IMR-90 (cell line): ENCODE measurements at regions not wholly inside any gene's neighbourhood (a gene's known extent, or its start where the extent isn't known, plus 50 kb on each side); places are given as distances from the start of the nearest gene placed in this dataset.

Source experiments
- ATAC-seq: fragments of 200-7000 bp; cut with Tn5 transposase; 2 replicates; pipeline ENCODE4 v1.9.1; 2020; ENCODE audit warnings: low read depth, mild to moderate bottlenecking, moderate library complexity
- BruUV-seq: library from RNA; stranded (reverse); fragments of 400-500 nt; replicated peaks from 2 replicates; lab custom pipeline; 2021; lab: Mats Ljungman, UMichigan
- CTCF ChIA-PET: fragments of 300-600 bp; formaldehyde crosslinking; extraction: SDS; loops from one replicate; lab custom pipeline; 2021; ENCODE audit warnings: antibody characterized with exemption; lab: Yijun Ruan, JAX
- POLR2A ChIA-PET: fragments of 300-600 bp; sonication (Branson Sonifier 250); formaldehyde crosslinking; loops from one replicate; lab custom pipeline; 2022; ENCODE audit warnings: antibody characterized with exemption; ENCODE audit not compliant: unreplicated experiment; lab: Charles Lee
- DNase-seq: peaks from one replicate; pipeline ENCODE4 v3.0.0; 2013
- H2AFZ ChIP-seq: replicated peaks from 2 replicates; pipeline ENCODE3; 2013; ENCODE audit warnings: low read length, mild to moderate bottlenecking; ENCODE audit not compliant: poor library complexity
- H2AK5ac ChIP-seq: 2 replicates; pipeline ENCODE4 v1.6.1; 2013; ENCODE audit warnings: low read depth, low read length, inconsistent platforms
- H2AK9ac ChIP-seq: replicated peaks from 2 replicates; pipeline ENCODE3; 2013; ENCODE audit warnings: mild to moderate bottlenecking, low read depth, low read length, moderate library complexity; ENCODE audit not compliant: poor library complexity
- H2BK120ac ChIP-seq: 2 replicates; pipeline ENCODE4 v1.6.1; 2013; ENCODE audit warnings: low read depth, low read length, inconsistent platforms
- H2BK15ac ChIP-seq: 3 replicates; pipeline ENCODE4 v1.6.1; 2013; ENCODE audit warnings: low read depth, low read length, inconsistent platforms
- H2BK20ac ChIP-seq: 2 replicates; pipeline ENCODE4 v1.6.1; 2013; ENCODE audit warnings: low read depth, mild to moderate bottlenecking, inconsistent platforms, low read length, moderate library complexity
- H2BK5ac ChIP-seq: 2 replicates; pipeline ENCODE4 v1.6.1; 2013; ENCODE audit warnings: mild to moderate bottlenecking, low read depth, low read length, inconsistent platforms; ENCODE audit not compliant: poor library complexity, severe bottlenecking
- H3K14ac ChIP-seq: replicated peaks from 2 replicates; pipeline ENCODE4 v1.6.1; 2013; ENCODE audit warnings: low read depth, low read length, inconsistent platforms
- H3K18ac ChIP-seq: 2 replicates; pipeline ENCODE4 v1.6.1; 2013; ENCODE audit warnings: low read depth, low read length, control low read depth
- H3K23ac ChIP-seq: 2 replicates; pipeline ENCODE4 v1.6.1; 2013; ENCODE audit warnings: low read depth, low read length, inconsistent platforms
- H3K27ac ChIP-seq: 2 replicates; pipeline ENCODE4 v1.5.1; 2013; ENCODE audit warnings: mild to moderate bottlenecking, control low read depth, low read length; ENCODE audit not compliant: insufficient read depth
- H3K27me3 ChIP-seq: 2 replicates; pipeline ENCODE4 v1.6.1; 2013; ENCODE audit warnings: low read length; ENCODE audit not compliant: control insufficient read depth, insufficient read depth
- H3K36me3 ChIP-seq: 2 replicates; pipeline ENCODE4 v1.6.1; 2013; ENCODE audit warnings: low read length, mixed read lengths; ENCODE audit not compliant: control insufficient read depth, insufficient read depth
- H3K4ac ChIP-seq: 2 replicates; pipeline ENCODE4 v1.6.1; 2013; ENCODE audit warnings: low read depth, low read length, inconsistent platforms
- H3K4me1 ChIP-seq: 2 replicates; pipeline ENCODE4 v1.6.1; 2013; ENCODE audit warnings: low read length, mixed read lengths; ENCODE audit not compliant: control insufficient read depth, insufficient read depth
- H3K4me2 ChIP-seq: 2 replicates; pipeline ENCODE4 v1.6.1; 2013; ENCODE audit warnings: low read depth, mild to moderate bottlenecking, control low read depth, low read length, moderate library complexity
- H3K4me3 ChIP-seq: 2 replicates; pipeline ENCODE4 v1.5.1; 2013; ENCODE audit warnings: low read depth, mild to moderate bottlenecking, control low read depth, low read length, moderate library complexity; ENCODE audit not compliant: insufficient read depth
- H3K56ac ChIP-seq: 2 replicates; pipeline ENCODE4 v1.6.1; 2013; ENCODE audit warnings: low read length, inconsistent platforms; ENCODE audit not compliant: insufficient read depth; ENCODE audit errors: extremely low read depth
- H3K79me1 ChIP-seq, 2 experiments: 2 replicates each; pipeline ENCODE4 v1.6.1; 2013; ENCODE audit warnings: low read length in 2 of 2, inconsistent platforms in 1 of 2, low read depth in 1 of 2
- H3K9ac ChIP-seq: 2 replicates; pipeline ENCODE4 v1.6.1; 2013; ENCODE audit warnings: low read depth, low read length, control low read depth
- H3K9me1 ChIP-seq: 2 replicates; pipeline ENCODE4 v1.6.1; 2013; ENCODE audit warnings: low read length, inconsistent platforms; ENCODE audit not compliant: insufficient read depth
- H3K9me3 ChIP-seq: 2 replicates; pipeline ENCODE4 v1.6.1; 2013; ENCODE audit warnings: low read length; ENCODE audit not compliant: control insufficient read depth, insufficient read depth
- H4K20me1 ChIP-seq: 2 replicates; pipeline ENCODE4 v1.6.1; 2013; ENCODE audit warnings: low read length, inconsistent platforms; ENCODE audit not compliant: insufficient read depth
- H4K5ac ChIP-seq: 2 replicates; pipeline ENCODE4 v1.6.1; 2013; ENCODE audit warnings: mild to moderate bottlenecking, low read depth, low read length, control low read depth
- H4K8ac ChIP-seq, 2 experiments: 2 replicates each; pipeline ENCODE4 v1.6.1; 2013; ENCODE audit warnings: low read depth in 2 of 2, low read length in 2 of 2, control low read depth in 1 of 2, inconsistent platforms in 1 of 2
- H4K91ac ChIP-seq: 2 replicates; pipeline ENCODE4 v1.6.1; 2013; ENCODE audit warnings: low read depth, low read length, inconsistent platforms; ENCODE audit not compliant: insufficient read depth
- BHLHE40 ChIP-seq: fragments of 150-350 bp; IDR thresholded peaks from 2 replicates; pipeline ENCODE4 v1.6.1; 2016; ENCODE audit warnings: mild to moderate bottlenecking, low read depth, low read length
- CHD1 ChIP-seq: IDR thresholded peaks from 2 replicates; pipeline ENCODE4 v1.6.1; 2012; ENCODE audit warnings: low read depth, low read length, improper control_type of control experiment
- MAZ ChIP-seq: IDR thresholded peaks from 2 replicates; pipeline ENCODE4 v1.6.1; 2012; ENCODE audit warnings: low read depth, mild to moderate bottlenecking, low read length, improper control_type of control experiment, moderate library complexity, borderline replicate concordance
- MXI1 ChIP-seq: IDR thresholded peaks from 2 replicates; pipeline ENCODE4 v1.6.1; 2012; ENCODE audit warnings: low read depth, mild to moderate bottlenecking, low read length, moderate library complexity, borderline replicate concordance
- SMC3 ChIP-seq: fragments of 150-350 bp; IDR thresholded peaks from 2 replicates; pipeline ENCODE4 v1.6.1; 2016; ENCODE audit warnings: low read depth, mild to moderate bottlenecking, antibody characterized with exemption, low read length, moderate library complexity
- WGBS, 2 experiments: methylation state at CpG; one replicate each; pipeline versions ENCODE4 v1.1.5 to v1.1.7; 2013; ENCODE audit warnings: missing lambda C conversion rate in 2 of 2; ENCODE audit not compliant: insufficient read length in 1 of 2; ENCODE audit errors: extremely low coverage in 2 of 2; 5-methylcytosine and 5-hydroxymethylcytosine counted together
- dilution Hi-C: fragments of 300-500 bp; cut with HindIII; formaldehyde crosslinking; loops from one replicate; pipeline ENCODE4 v1.14.3; 2018; ENCODE audit warnings: low sequenced_read_pairs; ENCODE audit not compliant: unreplicated experiment
- in situ Hi-C: fragments of 300-500 bp; cut with MboI; formaldehyde crosslinking; loops from 3 replicates; pipeline ENCODE4 v1.14.3; 2019; ENCODE audit warnings: low sequenced_read_pairs, inconsistent platforms, mixed read lengths
- intact Hi-C: fragments of 100-400 bp; cut with micrococcal nuclease; formaldehyde crosslinking; loops from 2 replicates; pipeline ENCODE4 v1.10.0; 2022
- TF ChIP-seq, protein P1 (sequence below): fragments of 150-350 bp; IDR thresholded peaks from 2 replicates; pipeline ENCODE4 v1.6.1; 2017; ENCODE audit warnings: mild to moderate bottlenecking, antibody characterized with exemption, low read length, low read depth
- TF ChIP-seq, protein P2 (sequence below): conservative IDR thresholded peaks from 2 replicates; pipeline ENCODE4 v1.5.1; 2012; ENCODE audit warnings: mild to moderate bottlenecking, low read depth, low read length, improper control_type of control experiment

DNA sequence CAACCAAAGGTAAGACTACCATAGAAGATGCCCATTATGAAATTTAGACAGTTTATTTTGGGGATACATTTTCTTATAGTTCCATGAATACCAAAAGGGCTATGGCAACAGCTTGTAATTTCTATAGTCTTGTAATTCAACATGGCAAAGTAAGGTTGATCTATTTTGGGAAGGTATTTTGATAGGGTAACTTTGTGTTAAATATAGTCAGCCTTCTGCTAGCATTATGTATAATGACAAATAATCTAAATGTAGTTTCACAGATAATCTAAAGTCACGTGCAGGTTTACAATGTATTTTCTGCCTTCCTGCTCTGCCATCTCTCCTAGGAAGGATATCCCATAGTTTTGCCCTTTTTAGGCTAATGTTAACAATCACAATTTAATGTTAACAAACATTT is 85.9 kb upstream of the DPH5 start:
- no peak overlapping the region for H3K23ac ChIP-seq
- CTCF ChIA-PET = no interaction called here
- H4K8ac ChIP-seq = no peak overlapping the region
- H4K20me1 ChIP-seq = no peaks in the 10 kb centered on the region
- H3K36me3 ChIP-seq = no peaks in the 10 kb centered on the region
- no peaks in the 10 kb centered on the region for H3K79me1 ChIP-seq
- no peaks in the 10 kb centered on the region for H3K9me1 ChIP-seq
- H2BK20ac ChIP-seq = no peak overlapping the region
- H3K4ac ChIP-seq = no peak overlapping the region
- no peak overlapping the region for H2BK15ac ChIP-seq
- H3K4me1 ChIP-seq = no peaks in the 10 kb centered on the region
- dilution Hi-C loops = no loop called here
- in situ Hi-C loops = no loop called here
- H4K91ac ChIP-seq = no peak overlapping the region
- no peak overlapping the region for H2AFZ ChIP-seq
- no peak overlapping the region for H3K56ac ChIP-seq
- no peak overlapping the region for H2AK9ac ChIP-seq
- no peak overlapping the region for H3K4me2 ChIP-seq
- H3K4me3 ChIP-seq = no peak overlapping the region
- POLR2A ChIA-PET = no interaction called here
- no peak overlapping the region for H2BK120ac ChIP-seq
- no CpG with 5 or more reads among the region's 1 CpG for WGBS, 2 experiments
- H3K27me3 ChIP-seq = no peaks in the 10 kb centered on the region; the same call in 1 of the 2 replicates
- TF ChIP-seq CHD1 (no peak), SMC3 (no peak), MXI1 (no peak), MAZ (no peak), BHLHE40 (no peak)
- TF ChIP-seq, protein P1, sequence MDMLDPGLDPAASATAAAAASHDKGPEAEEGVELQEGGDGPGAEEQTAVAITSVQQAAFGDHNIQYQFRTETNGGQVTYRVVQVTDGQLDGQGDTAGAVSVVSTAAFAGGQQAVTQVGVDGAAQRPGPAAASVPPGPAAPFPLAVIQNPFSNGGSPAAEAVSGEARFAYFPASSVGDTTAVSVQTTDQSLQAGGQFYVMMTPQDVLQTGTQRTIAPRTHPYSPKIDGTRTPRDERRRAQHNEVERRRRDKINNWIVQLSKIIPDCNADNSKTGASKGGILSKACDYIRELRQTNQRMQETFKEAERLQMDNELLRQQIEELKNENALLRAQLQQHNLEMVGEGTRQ = no peak
- TF ChIP-seq, protein P2, sequence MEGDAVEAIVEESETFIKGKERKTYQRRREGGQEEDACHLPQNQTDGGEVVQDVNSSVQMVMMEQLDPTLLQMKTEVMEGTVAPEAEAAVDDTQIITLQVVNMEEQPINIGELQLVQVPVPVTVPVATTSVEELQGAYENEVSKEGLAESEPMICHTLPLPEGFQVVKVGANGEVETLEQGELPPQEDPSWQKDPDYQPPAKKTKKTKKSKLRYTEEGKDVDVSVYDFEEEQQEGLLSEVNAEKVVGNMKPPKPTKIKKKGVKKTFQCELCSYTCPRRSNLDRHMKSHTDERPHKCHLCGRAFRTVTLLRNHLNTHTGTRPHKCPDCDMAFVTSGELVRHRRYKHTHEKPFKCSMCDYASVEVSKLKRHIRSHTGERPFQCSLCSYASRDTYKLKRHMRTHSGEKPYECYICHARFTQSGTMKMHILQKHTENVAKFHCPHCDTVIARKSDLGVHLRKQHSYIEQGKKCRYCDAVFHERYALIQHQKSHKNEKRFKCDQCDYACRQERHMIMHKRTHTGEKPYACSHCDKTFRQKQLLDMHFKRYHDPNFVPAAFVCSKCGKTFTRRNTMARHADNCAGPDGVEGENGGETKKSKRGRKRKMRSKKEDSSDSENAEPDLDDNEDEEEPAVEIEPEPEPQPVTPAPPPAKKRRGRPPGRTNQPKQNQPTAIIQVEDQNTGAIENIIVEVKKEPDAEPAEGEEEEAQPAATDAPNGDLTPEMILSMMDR = no peak
- H2AK5ac ChIP-seq = no peak overlapping the region
- H2BK5ac ChIP-seq = no peak overlapping the region
- H3K9ac ChIP-seq = no peak overlapping the region
- H3K9me3 ChIP-seq = no peaks in the 10 kb centered on the region
- no peak for DNase-seq
- H3K14ac ChIP-seq = no peak overlapping the region
- no peak overlapping the region for H3K18ac ChIP-seq
- no peak overlapping the region for H3K27ac ChIP-seq
- BruUV-seq = no TSS peak
- H4K5ac ChIP-seq = no peak overlapping the region
- no peak for ATAC-seq
- intact Hi-C loops = no loop called here
